Fibroblast of skin of left biceps (primary cell): ENCODE measurements at regions not wholly inside any gene's neighbourhood (a gene's known extent, or its start where the extent isn't known, plus 50 kb on each side); places are given as distances from the start of the nearest gene placed in this dataset.

Experiments
- DNase-seq, 2 experiments: peaks; one replicate each; pipeline ENCODE4 v3.0.0-alpha.2; 2013; ENCODE audit warnings: low read depth in 2 of 2

DNA sequence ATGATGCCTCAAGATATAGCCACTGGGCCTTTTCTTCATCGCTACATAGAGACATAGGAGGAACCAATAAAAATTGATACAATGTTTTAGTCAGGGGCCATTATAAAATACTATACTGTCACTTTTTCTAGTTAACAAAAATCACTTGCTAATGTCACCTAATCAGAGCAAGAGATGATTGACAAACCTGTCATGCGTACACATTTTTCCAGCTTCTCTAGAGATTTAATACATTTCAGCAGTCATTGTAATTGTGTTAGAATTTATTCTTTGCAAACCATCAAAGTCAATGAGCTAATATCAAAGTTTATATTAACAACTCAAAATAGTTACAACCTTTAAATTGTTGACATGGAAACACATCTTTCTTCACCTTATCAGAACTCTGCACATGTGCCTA, 513.6 kb upstream of the SEMA6A start:
- DNase-seq: no peak

DNA sequence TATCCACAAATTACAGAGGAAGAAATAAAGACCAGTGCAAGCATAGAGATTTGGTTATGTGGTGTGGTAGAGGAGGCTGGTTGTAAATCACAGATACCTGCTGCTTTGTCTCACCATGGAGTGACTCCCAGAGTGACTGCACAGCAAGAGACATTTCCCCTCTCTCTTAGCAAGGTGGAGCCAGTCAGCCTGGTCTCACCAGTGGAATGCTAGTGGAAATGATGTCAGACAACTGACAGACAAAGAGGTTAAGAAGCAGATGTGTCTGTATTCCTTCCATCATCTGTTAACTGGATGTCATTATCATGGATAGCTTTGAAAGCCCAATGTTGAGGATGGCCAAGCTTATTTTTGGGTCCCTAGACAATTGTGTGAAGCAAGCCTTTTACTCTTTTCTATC, 509.4 kb upstream of the SEMA6A start:
- no peak for DNase-seq

DNA sequence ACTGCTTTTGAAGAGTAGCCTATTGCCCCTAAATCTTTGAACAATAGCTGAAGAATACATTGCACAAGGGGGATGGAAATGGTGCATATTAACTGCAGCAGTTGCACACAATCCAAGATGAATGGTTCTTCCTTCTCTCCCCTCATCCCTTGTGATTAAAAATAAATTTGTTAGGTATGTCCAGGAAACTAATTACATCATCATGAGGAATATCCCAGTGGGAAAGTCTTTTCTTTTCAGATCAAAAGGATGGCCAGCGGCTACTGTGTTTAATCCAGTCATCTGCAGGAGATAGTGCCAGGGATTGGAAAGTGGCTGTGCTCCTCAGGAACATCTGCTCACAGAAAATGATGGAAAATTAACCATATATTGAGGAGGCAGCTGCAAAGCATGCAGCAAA, 508.4 kb upstream of the SEMA6A start:
- no peak for DNase-seq

DNA sequence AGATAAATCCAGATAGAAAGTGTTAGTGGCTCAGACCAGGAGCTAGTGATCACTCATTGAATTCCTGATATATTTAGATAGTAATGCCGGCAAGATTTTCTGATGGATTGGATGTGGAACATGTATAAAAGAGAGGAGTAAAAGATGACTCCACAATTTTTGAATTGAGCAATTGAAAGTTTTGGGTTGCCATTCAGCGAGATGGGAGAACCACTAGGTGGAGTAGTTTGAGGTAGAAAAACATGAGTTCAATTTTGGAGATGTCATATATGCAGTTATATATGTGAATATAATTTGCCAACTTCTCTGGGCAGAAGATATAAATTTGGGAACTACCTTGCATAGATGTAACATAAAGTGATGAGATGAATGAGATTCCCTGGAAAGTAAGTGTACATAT, 502.5 kb upstream of the SEMA6A start:
- no peak for DNase-seq

DNA sequence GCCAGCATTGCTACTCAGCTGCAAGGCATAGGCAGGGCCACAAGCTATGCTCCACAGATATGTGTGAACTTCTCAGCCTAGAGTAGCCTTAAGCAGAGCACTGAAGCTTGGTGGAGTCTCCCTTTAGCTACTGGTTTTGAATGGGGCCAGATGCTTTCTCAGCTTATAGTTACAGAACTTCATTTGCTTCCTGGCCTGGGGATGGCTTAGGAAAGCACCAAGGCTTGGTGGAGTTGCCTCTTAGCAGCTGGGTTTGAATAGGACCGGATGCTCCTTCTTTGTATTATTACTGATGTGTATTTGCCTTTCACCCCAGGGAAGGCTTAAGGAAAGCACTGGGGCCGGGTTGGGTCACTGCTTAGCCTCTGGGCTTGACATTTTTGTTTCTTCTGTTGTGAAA, 497.8 kb upstream of the SEMA6A start:
- DNase-seq: no peak

DNA sequence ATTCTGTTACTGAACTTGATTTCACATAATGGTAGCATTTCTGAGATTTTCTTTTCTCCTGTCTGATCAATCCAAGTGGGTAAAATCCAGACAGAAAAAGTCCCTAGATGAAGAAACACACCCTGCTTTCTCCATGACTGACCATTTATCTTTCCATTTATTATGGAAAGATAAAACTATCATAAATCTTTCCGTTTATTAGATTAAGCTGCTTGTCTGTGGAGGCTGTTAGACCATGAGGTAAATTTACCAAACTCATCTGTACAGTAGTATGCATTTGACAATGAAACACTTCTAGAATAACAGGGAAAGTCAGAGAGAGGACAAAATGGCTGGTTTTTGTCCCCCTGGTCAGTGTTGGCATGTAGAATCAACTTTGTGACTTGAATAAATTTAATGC, 491.2 kb upstream of the SEMA6A start:
- DNase-seq: no peak

DNA sequence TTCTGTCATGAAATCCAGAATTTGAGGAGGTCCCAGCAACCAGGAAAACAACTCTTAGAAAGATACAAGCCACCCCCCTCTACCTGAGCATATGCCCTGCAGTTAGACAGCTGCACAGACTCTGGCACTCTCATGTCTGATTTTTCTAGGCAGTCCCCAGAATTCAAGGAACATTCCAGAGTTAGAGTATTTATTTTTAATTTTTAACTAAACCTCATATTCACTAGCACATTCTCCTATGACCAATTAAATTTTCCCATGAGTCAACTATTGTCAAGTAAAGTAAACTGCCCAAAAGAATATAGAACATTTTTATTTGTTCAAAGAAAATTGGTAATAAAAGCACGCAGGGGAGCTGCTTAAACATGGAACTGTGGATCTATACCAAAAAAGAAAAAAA, 490.5 kb upstream of the SEMA6A start:
- no peak for DNase-seq

DNA sequence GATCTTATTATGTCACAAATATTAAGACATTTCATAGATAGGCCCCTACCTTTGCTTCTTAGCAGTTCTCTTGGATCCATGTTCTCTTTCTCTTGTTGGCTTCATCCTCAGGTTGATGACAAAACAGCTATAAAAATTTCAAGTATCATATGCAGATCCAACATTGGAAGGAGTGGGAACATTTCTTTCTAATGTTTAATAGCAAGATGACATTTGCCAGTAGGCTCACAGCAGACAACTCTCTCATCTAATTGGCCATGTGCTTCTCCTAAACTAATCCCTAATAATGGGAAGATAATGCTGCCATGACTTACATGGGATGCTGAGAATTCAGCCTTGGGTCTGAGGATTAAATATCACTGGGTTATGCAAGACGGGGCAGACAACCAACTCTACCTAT, 485.5 kb upstream of the SEMA6A start:
- DNase-seq: no peak

DNA sequence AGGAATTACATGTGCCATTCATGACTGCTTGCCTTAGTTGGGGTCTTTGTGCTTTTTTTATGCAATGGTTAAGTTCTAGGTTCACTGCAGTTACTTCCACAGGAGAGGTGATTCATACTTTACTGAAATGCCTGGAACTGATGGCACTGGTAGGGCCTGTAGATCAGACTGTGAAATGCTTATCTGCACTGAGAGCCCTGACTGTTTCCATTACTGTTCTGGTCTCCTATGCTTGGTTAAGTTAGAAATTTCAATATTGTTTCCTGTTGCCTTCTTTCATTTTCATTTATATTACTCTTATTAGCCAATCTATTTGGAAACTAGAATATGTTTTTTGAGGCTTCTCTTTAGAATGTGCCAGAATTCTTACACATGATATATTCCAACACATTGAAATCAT, 484.1 kb upstream of the SEMA6A start:
- no peak for DNase-seq

DNA sequence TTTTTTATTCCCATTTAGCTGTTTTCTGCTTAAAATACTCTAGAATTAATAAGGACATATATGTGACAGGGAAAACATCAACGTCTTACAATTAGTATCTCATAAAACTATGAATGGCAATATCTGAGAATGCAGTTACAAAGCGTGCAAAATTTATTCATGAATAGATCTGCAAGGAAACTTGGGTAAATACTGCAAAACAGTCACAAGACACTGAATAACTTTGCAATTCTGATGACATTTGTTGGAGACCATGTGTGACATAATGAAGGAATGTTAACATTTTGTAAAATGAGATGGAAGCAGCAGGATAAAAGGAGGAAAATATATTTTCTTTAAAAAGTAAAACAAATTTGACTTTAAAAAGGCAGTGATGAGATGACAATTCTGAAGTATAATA, 480.9 kb upstream of the SEMA6A start:
- no peak for DNase-seq

DNA sequence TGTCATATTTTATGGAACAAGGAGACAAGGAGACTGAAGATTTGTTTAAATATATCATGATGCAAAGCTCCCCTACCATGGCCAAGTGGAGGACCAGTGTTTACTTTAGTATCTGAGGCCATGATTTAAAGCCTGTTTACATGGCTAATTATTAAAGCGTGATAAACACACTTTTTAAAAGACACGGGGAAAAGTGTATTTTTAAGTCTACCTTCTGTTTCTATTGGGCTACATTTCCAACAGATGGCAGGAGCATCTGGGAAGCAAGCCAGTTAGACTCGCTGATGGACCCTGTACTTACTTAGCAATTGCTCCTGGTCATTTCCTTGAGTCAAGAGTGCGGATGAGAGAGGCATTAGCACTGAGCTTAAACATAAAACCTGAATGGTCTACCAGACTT, 480.3 kb upstream of the SEMA6A start:
- no peak for DNase-seq

DNA sequence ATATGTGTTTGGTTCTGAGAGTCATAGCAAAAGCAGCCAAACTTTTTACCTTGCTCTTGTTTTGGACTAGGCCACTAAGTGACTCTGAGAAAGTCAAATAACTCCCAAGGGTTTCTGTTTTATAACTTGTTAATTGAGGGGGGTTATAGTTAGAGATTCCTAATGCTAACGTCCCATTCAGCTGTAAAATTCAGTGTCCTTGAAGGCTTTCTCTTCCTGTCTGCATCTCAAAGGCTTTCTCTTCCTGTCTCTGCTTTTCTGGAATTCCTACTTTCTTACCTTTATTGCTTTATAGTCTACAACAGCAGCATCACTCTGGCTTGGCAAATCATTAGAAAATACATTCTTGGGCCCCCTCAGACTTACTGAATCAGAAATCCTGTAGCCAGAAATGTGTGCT, 479.5 kb upstream of the SEMA6A start:
- DNase-seq: no peak

DNA sequence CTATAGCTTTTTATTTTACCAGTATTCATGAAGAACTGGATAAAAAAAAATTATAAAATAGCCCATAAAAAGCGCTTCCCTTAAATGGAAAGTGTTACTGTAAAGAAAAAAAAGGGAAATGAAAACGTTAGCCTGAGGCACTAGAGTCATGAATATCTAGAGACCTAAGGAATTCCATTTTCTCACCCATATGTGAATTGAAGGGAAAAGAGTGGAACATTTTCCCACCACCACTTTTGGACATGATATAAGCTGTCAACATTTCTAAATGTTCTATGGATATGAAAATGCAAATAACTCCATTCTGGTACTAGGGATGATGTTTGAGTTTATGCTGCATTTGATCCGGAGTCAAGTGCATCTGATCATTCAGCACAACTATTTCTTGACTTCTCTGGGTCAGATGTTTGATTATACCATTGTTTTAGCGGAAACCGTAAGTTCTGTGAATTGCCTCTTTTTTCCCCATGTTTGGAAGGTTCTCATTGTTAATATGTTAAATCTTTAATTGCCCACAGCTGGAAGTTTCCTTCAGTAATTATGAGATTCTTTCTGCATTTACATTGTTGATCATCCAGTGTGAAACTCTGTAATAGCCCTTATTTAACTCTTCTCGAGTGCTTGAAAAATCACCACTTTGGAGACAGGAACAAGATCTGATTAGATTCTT, 467.4 kb upstream of the SEMA6A start:
- DNase-seq: no peak

DNA sequence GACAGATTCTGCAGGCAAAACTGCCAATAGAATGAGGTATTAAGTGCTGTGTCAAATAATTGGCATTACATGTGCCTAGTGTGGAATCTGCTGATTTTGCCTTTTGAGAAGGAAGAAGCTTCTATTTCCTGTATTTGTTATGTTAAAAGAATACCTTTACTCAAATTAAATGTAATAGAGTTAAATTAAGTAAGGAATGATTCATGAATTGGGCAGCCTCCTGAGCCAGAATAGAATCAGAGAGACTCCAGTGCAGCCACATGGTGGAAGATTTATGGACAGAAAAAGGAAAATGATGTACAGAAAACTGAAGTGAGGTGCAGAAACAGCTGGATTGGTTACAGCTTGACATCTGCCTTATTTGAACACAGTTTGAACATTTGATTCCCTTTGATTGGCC, 464.4 kb upstream of the SEMA6A start:
- DNase-seq: no peak

DNA sequence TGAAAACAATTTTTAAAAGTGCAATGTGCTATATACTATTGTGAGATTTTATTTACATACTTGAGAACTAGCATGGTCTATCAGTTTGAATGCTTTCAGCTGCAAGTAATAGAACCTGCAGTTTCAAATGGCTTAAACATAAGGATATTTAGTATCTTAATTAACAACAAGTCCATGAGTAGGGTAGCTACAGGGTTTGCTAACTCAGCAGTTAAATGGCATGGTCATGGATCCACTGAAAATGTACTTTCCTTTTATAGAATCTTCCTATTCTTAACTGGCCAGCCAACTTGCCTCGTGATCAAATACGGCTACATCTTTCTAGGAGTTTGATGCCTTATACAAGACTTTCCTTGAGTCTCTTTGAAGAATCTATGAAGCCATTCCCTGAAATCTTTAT, 452.8 kb upstream of the SEMA6A start:
- DNase-seq: no peak

DNA sequence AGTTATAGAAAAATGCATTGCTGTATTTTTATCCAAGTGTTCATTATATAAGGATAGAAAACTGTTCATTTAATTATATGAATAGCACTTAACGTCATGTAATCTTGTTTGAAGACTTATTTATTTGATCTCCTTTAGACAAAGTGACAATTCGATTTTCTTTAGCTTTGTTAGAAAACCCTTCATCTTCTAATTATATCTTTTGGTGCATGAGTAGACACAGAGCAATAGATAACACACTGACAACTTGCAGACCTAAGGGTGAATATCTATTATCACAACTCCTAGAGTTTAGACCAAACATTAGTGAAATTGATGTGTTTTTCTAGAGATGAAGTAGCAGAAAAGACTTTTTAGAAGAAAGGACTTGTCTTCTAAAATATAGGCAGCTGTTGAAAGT, 446.4 kb upstream of the SEMA6A start:
- DNase-seq: no peak

DNA sequence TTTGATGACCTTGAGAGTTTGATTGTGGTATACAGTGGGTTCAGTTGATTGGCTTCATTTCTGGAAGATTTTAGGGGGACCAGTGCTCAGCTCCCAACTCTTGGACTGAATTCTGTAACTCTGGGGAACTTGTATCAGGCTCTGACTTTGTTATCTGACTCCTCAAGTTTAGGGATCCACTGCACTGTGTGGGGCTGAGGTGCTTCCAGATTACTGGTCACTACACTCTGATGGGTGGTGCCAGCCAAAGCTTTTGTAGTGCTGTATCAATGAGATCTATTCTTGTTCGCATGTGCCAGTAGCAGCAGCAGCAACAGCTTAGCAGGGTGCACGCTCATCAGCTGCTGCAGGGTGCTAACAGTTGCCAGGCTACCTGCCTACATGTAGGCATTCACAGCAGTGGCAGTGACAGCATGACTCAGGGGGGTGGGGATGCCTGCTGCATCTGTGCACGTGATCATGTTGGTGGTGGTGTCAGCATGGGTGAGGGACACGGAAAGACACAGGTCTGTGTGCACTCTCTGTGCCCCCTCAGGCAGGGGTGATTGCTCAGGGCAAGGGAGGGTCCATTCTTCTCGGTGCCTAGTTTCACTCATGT, 438.8 kb upstream of the SEMA6A start:
- DNase-seq: no peak

DNA sequence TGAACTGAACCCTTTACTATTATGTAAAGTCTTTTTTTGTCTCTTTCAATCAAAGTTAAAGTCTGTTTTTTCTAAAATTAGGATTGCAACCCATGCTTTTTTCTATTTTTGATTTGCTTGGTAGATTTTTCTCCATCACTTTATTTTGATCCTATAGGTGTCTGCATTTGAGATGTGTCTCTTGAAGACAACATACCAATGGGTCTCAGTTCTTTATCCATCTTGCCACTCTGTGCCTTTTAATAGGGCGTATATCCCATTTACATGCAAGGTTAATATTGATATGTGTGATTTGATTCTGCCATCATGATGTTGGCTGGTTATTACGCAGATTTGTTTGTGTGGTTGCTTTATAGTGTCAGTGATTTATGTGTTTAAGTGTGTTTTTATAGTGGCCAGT, 436.0 kb upstream of the SEMA6A start:
- DNase-seq: no peak

DNA sequence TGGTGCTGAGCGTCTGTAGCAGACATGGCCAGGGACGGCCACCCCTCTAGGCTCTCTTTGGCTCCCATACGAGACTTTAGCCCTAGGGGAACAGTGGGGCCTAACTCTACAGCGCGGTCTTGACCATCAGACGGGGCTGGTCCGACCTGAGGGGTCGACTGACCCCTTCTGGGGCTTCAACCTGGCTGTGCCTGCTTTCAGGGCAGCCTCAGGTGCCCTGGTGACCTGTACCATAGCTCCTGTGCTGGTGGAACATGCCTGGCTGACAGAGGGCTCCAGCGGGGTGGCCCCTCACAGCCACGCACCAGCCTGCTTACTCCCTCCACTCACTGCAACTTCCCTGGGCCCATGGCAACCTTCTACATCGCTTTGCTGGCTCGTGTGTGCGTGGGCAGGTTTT, 423.4 kb upstream of the SEMA6A start:
- DNase-seq: no peak

DNA sequence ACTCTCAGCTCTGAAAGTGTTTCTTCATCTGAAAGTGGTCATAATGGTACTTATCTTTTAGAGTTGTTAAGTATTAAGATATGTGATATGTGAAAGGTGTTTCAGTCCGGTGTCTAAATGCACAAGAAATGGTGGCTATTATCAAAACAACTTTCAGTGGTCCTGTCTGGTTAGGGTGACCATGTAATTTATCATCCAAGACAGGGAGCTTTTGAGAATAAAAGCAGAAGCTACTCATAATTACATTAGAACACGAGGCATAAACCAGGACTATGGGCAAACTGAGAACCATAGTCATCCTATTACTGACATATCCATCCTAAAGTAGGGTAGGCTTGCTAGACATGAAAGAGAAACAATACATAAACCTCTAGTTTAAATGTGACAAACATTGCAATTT, 418.1 kb upstream of the SEMA6A start:
- DNase-seq: no peak

DNA sequence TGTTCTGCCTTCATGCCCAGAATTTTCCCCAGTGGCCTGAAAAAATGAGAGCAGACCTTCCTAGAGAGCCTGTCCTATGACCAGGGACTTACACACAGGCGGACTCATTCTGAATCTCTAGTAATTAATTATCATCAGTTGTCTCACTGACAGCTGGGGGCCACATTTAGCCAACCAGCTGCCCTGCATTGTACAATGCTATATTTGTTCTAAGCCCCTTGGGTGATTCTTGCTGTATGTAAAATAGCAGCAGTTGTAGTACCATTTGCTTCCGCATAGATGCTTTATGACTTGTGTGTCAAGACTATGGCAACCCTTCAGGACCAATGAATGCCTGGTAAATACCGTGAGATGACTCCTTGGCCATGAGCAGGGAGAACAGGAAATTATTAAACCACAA, 415.4 kb upstream of the SEMA6A start:
- no peak for DNase-seq

DNA sequence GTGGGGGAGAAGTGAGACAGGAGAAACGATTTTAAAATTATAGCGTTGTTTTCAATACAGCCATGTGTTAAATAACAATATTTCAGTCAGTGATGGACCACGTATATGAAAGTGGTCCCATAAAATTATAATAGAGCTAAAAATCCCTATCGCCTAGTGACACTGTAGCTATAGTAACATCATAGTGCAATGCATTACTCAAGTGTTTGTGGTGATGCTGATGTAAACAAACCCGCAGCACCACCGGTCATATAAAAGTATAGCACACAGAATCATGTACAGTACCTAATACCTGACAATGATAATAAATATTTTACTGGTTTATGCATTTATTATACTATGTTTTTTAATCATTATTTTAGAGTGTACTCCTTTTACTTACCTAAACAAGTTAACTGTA, 407.4 kb upstream of the SEMA6A start:
- DNase-seq: no peak

DNA sequence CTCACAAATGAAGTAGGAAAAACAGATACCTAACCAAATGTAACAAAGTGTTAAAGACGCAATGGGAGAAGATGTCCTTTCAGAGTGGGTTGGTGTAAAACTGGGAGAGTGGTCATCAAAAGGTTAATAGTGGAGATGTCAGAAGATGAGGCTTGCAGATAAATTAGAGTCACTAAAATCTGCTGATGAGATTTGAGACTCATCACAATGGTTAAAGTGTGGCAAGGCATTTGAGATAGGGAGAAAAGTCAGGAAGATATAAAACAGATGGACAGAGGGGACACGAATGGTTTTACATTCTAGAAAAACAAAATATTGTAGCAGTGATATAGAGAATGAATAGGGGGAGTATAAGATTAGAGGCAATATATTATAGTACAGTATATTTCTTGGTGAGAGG, 406.0 kb upstream of the SEMA6A start:
- DNase-seq: no peak

DNA sequence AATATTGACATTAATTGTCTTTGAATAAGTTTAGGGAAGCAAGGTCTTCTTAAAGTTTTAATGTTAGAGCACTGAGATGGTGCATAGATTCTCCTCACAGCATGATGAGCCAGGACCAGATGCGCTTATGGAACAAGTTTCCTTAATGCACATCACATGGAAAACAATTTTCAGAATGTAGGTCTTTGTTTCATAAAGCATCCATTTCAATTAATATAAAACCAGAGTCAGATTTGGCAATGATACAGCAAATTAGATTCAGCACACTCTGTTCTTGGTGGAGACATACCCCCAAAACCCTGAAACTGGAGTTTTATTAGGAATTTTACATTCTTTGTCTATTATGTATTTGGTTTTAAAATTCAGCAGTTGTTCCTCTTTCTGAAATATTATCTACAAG, 402.1 kb upstream of the SEMA6A start:
- DNase-seq: no peak
